ENCODE measurements at regions not wholly inside any gene's neighbourhood (a gene's known extent, or its start where the extent isn't known, plus 50 kb on each side); places are given as distances from the start of the nearest gene placed in this dataset.

GRCh38 chr12:111310076-111310870 is 58.6 kb downstream of the PHETA1 start:
- no peak for TF ChIP-seq CTCF (IDR thresholded peaks at IDR 0.05; ENCODE audit: unreplicated experiment in 3 of 3)
- peaks cover 8% of the 10 kb centered on the region for H3K27me3 Mint-ChIP-seq (ENCODE audit: low read depth)
- no peak overlapping the region for H3K4me3 Mint-ChIP-seq
- peaks cover 18% of the 10 kb centered on the region for H3K36me3 Mint-ChIP-seq (ENCODE audit: low read depth)
- H3K4me1 Mint-ChIP-seq = no peaks in the 10 kb centered on the region
- H3K9me3 Mint-ChIP-seq = peaks cover 6% of the 10 kb centered on the region
- no peak overlapping the region for H3K27ac Mint-ChIP-seq

GRCh38 chr12:111309584-111309983 is 59.3 kb downstream of the PHETA1 start:
- TF ChIP-seq CTCF (IDR thresholded peaks at IDR 0.05; ENCODE audit: unreplicated experiment in 3 of 3) = no peak
- no peaks in the 10 kb centered on the region for H3K4me1 Mint-ChIP-seq
- H3K4me3 Mint-ChIP-seq = no peak overlapping the region
- H3K36me3 Mint-ChIP-seq (ENCODE audit: low read depth) = peaks cover 23% of the 10 kb centered on the region
- peaks cover 11% of the 10 kb centered on the region for H3K9me3 Mint-ChIP-seq
- H3K27me3 Mint-ChIP-seq (ENCODE audit: low read depth) = peaks cover 8% of the 10 kb centered on the region
- H3K27ac Mint-ChIP-seq = no peak overlapping the region

GRCh38 chr12:111308473-111308872 is 60.4 kb downstream of the PHETA1 start:
- no peak for TF ChIP-seq CTCF (IDR thresholded peaks at IDR 0.05; ENCODE audit: unreplicated experiment in 3 of 3)
- Mint-ChIP-seq H3K36me3 (ENCODE audit: low read depth) (peaks cover 22% of the 10 kb centered on the region), H3K4me1 (no peaks in the 10 kb centered on the region), H3K27ac (no peak overlapping the region), H3K9me3 (peaks cover 13% of the 10 kb centered on the region), H3K27me3 (ENCODE audit: low read depth) (peaks cover 4% of the 10 kb centered on the region), H3K4me3 (no peak overlapping the region)

- Mint-ChIP-seq H3K4me3 (no peak overlapping the region), H3K27me3 (ENCODE audit: low read depth) (no peaks in the 10 kb centered on the region), H3K4me1 (no peaks in the 10 kb centered on the region), H3K9me3 (peaks cover 13% of the 10 kb centered on the region), H3K27ac (no peak overlapping the region), H3K36me3 (ENCODE audit: low read depth) (peaks cover 25% of the 10 kb centered on the region)
- TF ChIP-seq CTCF (IDR thresholded peaks at IDR 0.05; ENCODE audit: unreplicated experiment in 3 of 3) = peak; percentile 36 to 52 (median 42)
Measured at GRCh38 chr12:111304642-111305071, 64.2 kb downstream of the PHETA1 start.

- no peak for TF ChIP-seq CTCF (IDR thresholded peaks at IDR 0.05; ENCODE audit: unreplicated experiment in 3 of 3)
- H3K4me3 Mint-ChIP-seq = no peak overlapping the region
- no peaks in the 10 kb centered on the region for H3K4me1 Mint-ChIP-seq
- H3K27me3 Mint-ChIP-seq (ENCODE audit: low read depth) = no peaks in the 10 kb centered on the region
- H3K9me3 Mint-ChIP-seq = peaks cover 13% of the 10 kb centered on the region
- H3K27ac Mint-ChIP-seq = no peak overlapping the region
- H3K36me3 Mint-ChIP-seq (ENCODE audit: low read depth) = peaks cover 25% of the 10 kb centered on the region
Measured at GRCh38 chr12:111303531-111303930, 65.4 kb downstream of the PHETA1 start.

All from nephron (organoid).